ENCODE measurements at regions not wholly inside any gene's neighbourhood (a gene's known extent, or its start where the extent isn't known, plus 50 kb on each side); places are given as distances from the start of the nearest gene placed in this dataset.

- TF ChIP-seq RELB (IDR thresholded peaks at IDR 0.05; ENCODE audit: low read depth) (no peak), E4F1 (IDR thresholded peaks at IDR 0.05; ENCODE audit: borderline replicate concordance, partially characterized antibody) (no peak), KLF5 (IDR thresholded peaks at IDR 0.05; ENCODE audit: partially characterized antibody) (no peak)
Observed at GRCh38 chr18:27235218-27235870, 50.2 kb upstream of the CHST9 start (continued).

Data from GM12878 (cell line).